GM19099 (cell line): ENCODE measurements at regions not wholly inside any gene's neighbourhood (a gene's known extent, or its start where the extent isn't known, plus 50 kb on each side); places are given as distances from the start of the nearest gene placed in this dataset.

Source experiments
- POLR2A ChIP-seq: IDR thresholded peaks from 3 replicates; pipeline ENCODE4 v1.6.1; 2011; ENCODE audit warnings: low read depth; ENCODE audit not compliant: insufficient read length; ENCODE audit errors: extremely low read depth

DNA sequence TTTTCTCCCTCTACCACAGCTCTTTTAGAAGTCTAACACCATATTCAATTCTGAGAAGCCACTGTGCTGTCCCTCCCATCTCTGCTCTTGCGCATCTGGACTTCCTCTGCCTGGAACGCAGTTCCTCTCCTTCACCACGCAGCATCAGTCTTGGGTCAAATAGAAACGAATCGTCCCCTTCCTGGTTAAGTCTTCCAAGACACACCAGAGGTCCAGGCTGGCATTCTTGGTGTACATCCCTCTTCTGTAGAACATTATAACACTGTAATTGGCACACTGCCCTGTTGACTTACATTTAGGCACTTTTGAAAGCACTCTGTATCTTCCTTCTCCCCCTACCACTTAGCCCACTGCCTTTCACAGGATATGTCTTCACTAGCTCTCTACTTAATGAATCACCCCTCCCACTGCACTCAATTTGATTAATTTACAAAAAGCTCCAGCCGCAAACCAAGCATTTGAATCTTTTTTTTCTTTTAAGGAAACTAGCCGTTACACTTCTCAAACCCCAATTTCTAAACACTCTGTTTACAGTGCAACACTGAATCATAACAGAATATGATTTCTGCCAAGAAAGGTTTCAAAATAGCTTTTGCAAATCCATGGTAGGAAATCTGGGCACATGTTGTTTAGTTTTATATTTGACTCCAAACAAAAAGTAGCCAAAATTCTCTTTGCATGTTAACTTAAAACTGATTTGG lies 140.8 kb upstream of the CARMIL1 start:
- TF ChIP-seq POLR2A, result peak; percentile 69

DNA sequence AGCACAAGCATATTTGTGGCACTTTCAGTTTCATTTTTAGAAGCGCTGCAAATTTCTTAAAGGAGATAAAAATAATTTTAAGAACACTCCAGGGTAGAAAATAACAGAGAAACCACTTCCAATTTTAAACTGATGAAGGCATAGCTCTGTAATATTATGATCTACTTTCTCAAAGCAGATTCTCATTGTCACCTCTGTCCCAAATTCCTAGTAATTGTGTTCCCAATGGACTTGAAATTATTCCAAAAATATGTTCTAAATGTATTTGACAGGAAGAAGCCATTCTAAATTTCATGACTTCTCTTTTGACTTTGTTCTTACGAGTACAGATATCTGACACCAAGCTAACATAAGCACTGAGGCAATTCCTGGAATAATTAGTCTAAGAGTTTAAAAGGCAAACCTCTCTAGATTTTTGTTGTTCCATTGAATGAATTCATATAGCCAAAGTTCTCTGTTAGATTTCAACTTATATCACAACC lies 140.2 kb upstream of the CARMIL1 start:
- no peak for TF ChIP-seq POLR2A

DNA sequence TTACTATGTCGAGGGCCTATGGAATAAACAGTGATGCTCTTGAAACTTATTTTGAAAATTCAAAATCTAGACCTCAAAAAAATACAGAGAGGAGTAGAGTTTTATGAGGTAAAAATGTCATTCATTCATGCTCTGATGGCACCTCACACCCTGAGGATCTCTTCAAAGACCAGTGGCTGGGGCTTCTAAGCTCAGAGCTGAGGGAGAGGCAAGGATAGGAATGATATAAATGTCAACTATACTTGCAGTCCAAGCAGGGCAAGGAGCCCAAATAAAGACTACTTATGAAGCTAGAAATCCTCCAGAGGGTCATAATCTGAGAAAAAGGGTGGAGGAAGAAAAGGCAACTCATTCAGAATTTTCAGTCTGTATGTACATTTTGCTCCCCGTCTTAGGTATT lies 136.7 kb upstream of the CARMIL1 start:
- TF ChIP-seq POLR2A, result no peak

DNA sequence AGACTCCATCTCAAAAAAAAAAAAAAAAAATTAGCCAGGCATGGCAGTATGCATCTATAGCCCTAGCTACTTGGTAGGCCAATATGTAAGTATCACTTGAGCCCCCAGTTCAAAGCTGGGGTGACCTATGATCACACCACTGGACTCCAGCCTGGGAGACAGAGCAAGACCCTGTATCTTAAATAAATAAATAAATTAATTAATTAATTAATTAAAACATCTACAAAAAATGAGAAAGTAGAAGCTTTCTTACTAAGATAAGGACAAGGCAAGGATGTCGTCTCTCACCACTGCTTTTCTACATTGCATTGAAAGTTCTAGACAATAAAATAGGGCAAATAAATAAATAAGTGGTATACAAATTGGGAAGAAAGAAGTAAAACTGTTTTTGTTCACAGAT lies 134.3 kb upstream of the CARMIL1 start:
- no peak for TF ChIP-seq POLR2A

DNA sequence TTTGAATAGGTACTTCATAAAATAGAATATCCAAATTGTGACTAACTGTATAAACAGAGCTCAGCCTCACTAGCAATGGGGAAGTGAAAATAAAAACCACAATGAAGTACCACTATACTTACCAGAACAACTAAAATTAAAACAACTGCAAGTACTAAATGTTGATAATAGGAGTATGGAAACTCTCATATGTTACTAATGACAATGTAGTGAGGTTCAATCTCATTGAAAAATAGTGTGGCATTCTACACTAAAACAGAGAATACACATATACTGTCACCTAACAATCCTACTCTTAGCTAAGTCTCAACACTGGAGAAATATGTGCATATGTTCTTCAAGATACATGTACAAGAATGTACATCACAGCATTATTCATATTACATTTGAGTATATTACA lies 132.0 kb upstream of the CARMIL1 start:
- no peak for TF ChIP-seq POLR2A

DNA sequence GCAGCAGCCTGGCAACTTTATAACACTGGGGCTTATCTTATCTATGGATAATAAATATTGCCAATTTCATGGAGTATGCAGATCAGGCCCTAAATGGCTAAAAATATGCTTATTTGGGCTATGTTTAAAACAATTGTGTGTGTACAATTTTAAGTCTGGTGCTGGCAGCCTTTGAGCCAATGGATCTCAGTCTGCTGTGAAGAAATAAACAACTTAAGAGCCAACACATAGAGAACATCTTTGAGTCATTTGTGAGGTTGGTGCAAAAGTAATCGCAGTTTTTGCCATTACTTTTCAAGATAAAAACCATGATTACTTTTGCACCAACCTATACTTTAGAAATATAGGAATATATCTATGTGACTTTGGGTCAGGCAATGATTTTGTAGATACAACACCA lies 129.1 kb upstream of the CARMIL1 start:
- no peak for TF ChIP-seq POLR2A

DNA sequence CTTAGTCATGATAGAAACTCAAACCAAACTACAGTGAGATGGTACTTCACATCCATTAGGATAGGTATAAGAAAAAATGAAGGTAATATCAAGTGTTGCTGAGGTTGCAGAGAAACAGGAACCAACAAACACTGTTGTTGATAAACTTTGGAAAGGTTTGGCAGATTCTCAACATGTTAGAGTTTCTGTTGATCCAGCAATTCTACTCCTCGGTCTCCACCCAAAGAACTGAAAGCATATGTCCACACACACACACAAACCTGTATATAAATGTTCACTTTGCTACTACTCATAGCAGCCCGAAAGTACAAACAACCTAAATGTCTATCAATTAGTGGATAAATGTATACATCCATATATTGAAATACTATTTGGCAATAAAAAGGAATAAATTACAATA lies 128.3 kb upstream of the CARMIL1 start:
- no peak for TF ChIP-seq POLR2A

DNA sequence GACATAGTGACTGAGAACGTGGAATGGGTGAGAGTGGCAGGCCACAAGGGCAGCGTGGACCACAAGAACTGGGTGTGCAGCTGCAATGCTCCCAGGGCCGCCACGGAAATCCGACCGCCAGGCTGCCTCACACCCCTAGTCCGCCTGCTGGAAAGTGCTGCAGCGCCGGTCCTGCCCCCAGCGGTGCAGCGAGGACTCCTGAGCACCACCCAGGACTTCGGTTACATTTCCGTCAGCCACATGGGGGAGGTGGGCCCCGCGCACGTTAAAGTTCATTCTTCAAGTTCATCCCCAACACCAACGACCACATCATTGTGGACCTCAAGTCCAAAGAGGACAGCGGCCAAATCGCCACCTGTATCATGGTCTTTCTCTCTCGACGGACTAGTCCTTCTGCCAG lies 126.1 kb upstream of the CARMIL1 start:
- TF ChIP-seq POLR2A, result no peak

DNA sequence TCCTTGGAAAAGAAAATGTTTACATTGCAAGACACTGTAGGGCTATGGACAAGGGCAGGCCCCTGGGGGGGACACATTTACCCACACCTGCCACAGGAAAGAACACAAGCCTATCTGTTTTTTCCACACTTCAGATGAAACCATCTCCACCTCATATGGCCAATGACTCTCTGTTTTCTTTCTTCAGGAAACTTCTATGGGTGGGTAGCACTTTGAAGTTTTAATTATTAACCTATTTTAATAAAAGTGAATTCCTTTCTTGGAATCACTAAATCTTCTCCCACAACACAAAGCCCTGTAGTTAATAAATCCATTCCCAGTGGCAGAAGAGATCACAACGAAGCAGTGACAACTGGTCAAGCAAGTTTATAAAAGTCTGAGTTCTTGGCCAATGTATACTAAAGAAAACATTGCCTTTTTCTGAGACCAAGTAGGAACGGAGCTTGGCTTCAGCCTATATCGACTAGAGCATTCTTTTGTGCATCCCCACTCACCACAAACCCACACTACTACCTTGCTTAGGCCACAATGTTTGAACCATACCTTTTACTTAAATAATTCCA lies 125.1 kb upstream of the CARMIL1 start:
- TF ChIP-seq POLR2A, result no peak

DNA sequence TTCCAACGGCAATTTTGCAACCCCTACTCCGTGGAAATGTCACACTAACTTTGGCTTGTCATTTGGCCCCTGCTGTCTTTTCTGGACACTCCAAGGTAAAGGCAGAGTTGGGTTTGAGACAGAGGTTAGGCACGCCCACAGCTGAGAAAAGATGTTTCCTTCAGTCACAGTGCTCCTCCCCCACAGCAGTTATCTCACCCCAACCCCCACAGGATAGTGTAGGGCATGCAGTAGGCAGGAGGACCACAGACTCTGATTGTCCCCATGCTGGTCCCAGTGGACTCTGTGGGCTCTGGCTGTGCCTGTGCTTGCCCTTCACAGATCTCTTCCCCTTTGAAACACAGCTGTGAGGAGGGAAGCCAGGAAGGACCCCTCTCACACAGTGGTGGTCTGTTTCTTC lies 124.0 kb upstream of the CARMIL1 start:
- TF ChIP-seq POLR2A, result no peak

DNA sequence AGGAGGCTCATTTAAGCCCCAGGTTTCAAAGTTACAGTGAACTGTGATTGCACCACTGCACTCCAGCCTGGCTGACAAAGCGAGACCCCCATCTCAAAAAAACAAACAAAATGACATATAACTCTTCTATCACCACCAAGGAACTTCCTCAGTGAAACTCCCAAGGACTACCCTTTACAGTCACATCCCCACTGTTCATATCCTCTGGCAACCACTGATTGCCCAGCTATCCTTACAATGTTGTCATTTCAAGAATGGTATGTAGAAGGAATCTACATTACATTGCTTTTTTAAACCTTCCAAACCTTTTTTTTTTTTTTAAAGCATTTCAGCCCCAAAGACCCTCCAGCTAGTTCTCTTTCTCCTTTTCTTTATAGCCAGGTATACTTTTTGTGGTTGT lies 123.1 kb upstream of the CARMIL1 start:
- TF ChIP-seq POLR2A, result no peak

GRCh38 chr6:25157183-25157582 lies 122.0 kb upstream of the CARMIL1 start:
- TF ChIP-seq POLR2A, result no peak

GRCh38 chr6:25157842-25158241 lies 121.3 kb upstream of the CARMIL1 start:
- no peak for TF ChIP-seq POLR2A

GRCh38 chr6:25165177-25165576 lies 114.0 kb upstream of the CARMIL1 start:
- no peak for TF ChIP-seq POLR2A

DNA sequence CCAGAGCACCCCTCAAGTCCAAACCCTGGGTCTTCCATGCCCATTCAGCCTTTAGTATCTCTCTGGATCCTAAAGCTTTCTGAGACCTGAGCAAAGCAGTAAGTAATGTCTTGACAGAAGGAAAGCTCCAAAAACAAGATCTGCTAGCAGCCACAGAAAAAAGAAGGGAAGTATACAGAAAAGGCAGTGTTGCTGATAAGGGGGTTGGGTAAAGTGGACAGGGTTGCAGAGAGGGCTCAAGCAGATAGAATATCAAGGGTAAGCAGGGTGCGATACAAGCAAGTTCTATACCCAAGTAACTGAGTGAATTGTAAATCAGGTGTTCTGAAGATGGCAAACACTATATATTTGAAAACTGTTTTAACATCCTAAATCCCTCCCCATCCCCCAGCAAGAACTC lies 113.4 kb upstream of the CARMIL1 start:
- no peak for TF ChIP-seq POLR2A

- no peak for TF ChIP-seq POLR2A
These were observed 112.0 kb upstream of the CARMIL1 start for GRCh38 chr6:25166955-25167748.

GRCh38 chr6:25167961-25168360 lies 111.2 kb upstream of the CARMIL1 start:
- no peak for TF ChIP-seq POLR2A

- TF ChIP-seq POLR2A, result no peak
These were observed 110.5 kb upstream of the CARMIL1 start for GRCh38 chr6:25168637-25169036.
